ENCODE measurements at regions not wholly inside any gene's neighbourhood (a gene's known extent, or its start where the extent isn't known, plus 50 kb on each side); places are given as distances from the start of the nearest gene placed in this dataset.

DNA sequence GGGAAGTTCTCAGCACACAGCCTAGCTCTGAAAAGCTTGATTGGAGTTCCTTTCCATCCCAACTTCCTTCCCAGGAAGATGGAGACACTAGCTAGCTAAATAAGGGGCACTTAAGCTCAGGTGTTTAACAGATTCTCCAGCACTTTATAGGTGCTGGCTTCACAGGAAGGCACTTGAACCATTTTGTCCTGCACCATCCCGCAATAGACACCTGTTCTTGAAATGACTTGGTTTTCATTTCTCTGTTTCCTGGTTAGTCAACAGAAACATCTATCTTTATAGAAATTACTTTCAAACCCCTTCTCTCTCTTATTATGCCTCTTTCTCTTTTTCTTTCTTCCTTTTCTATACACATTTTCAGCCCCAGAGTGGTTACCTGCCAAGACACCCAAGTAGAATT is 409.9 kb upstream of the ZFHX3 start (continued):
- TF ChIP-seq, protein P1, sequence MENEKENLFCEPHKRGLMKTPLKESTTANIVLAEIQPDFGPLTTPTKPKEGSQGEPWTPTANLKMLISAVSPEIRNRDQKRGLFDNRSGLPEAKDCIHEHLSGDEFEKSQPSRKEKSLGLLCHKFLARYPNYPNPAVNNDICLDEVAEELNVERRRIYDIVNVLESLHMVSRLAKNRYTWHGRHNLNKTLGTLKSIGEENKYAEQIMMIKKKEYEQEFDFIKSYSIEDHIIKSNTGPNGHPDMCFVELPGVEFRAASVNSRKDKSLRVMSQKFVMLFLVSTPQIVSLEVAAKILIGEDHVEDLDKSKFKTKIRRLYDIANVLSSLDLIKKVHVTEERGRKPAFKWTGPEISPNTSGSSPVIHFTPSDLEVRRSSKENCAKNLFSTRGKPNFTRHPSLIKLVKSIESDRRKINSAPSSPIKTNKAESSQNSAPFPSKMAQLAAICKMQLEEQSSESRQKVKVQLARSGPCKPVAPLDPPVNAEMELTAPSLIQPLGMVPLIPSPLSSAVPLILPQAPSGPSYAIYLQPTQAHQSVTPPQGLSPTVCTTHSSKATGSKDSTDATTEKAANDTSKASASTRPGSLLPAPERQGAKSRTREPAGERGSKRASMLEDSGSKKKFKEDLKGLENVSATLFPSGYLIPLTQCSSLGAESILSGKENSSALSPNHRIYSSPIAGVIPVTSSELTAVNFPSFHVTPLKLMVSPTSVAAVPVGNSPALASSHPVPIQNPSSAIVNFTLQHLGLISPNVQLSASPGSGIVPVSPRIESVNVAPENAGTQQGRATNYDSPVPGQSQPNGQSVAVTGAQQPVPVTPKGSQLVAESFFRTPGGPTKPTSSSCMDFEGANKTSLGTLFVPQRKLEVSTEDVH (IDR thresholded peaks at IDR 0.05; ENCODE audit: low read depth, partially characterized antibody): no peak
- 0 out of 2 replicates have a peak, but pooled peaks have one; percentile 26 for TF ChIP-seq IRF4 (IDR thresholded peaks at IDR 0.05; ENCODE audit: low read depth, low read length)

DNA sequence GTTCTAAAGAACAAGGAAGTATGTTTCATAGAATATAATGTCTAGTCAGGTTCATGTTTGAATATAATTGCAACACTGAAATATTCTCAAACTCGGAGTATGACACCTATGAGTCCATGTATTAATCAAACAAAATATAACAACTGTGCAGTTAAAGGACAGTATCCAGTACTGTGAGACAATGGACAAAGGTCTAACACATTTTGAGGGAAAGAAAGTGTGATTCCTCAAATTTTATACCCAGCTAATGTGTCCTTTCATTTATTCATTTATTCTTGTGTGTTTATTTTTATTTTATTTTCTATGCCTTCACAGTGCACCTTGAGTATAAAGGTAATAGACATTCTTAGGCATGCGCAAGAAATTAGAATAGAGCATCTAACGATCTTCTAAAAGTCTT is 401.0 kb upstream of the ZFHX3 start:
- ChIA-PET CTCF (no interaction called here), SMC1A (ENCODE audit: uncharacterized antibody, unreplicated experiment) (no interaction called here), POLR2A (no interaction called here), RAD21 (ENCODE audit: unreplicated experiment) (no interaction called here)
- FAIRE-seq (no peak), DNase-seq (ENCODE audit: low read depth, low spot score) (no peak), ATAC-seq (no peak)
- Histone ChIP-seq H3K9ac (ENCODE audit: control insufficient read depth, insufficient read depth, low read length) (no peak overlapping the region), H3K9me3 (replicated peaks; ENCODE audit: control insufficient read depth, insufficient read depth, low read length) (no peaks in the 10 kb centered on the region; the same call in 2 of the 3 replicates), H3K4me3 (no peak overlapping the region), H3K79me2 (ENCODE audit: control insufficient read depth, insufficient read depth, low read length) (no peaks in the 10 kb centered on the region), H4K20me1 (ENCODE audit: control insufficient read depth, insufficient read depth) (no peaks in the 10 kb centered on the region), H3K4me1 (ENCODE audit: control insufficient read depth, insufficient read depth, low read length) (no peaks in the 10 kb centered on the region), H3K27me3 (replicated peaks in 1 of 2; ENCODE audit: control insufficient read depth in 2 of 2, insufficient read depth in 2 of 2, low read length in 1 of 2) (no peaks in the 10 kb centered on the region), H3K36me3 (ENCODE audit: control insufficient read depth in 2 of 2, insufficient read depth in 2 of 2, low read length in 1 of 2) (no peaks in the 10 kb centered on the region), H3K27ac (ENCODE audit: control insufficient read depth, insufficient read depth) (no peak overlapping the region), H2AFZ (ENCODE audit: control insufficient read depth, low read depth, low read length) (no peak overlapping the region), H3K4me2 (ENCODE audit: control insufficient read depth, insufficient read depth) (no peak overlapping the region)
- intact Hi-C loops (cut with micrococcal nuclease; ENCODE audit: unreplicated experiment): no loop called here
- no TSS peak for BruUV-seq (replicated peaks)
- WGBS (ENCODE audit: insufficient coverage, insufficient replicate concordance, low lambda C conversion rate, missing lambda C conversion rate): 17% methylated on average over 3 of the region's 3 CpGs
- in situ Hi-C loops (cut with MboI): no loop called here
- no peak for TF ChIP-seq MTA2 (IDR thresholded peaks at IDR 0.05; ENCODE audit: low read depth)
- no peak for TF ChIP-seq NR2C2 (IDR thresholded peaks at IDR 0.05; ENCODE audit: borderline replicate concordance, control insufficient read depth, insufficient read length, low read depth)
- TF ChIP-seq ZZZ3 (IDR thresholded peaks at IDR 0.05; ENCODE audit: control insufficient read depth, insufficient read length, low read depth): no peak
- TF ChIP-seq CBX3 (IDR thresholded peaks at IDR 0.05; ENCODE audit: borderline replicate concordance, low read depth): no peak
- no peak for TF ChIP-seq SKIL (IDR thresholded peaks at IDR 0.05; ENCODE audit: low read depth, poor library complexity, severe bottlenecking)
- no peak for TF ChIP-seq NR2F1 (conservative IDR thresholded peaks at IDR 0.05)
- TF ChIP-seq NBN (IDR thresholded peaks at IDR 0.05): no peak
- TF ChIP-seq, protein P2, sequence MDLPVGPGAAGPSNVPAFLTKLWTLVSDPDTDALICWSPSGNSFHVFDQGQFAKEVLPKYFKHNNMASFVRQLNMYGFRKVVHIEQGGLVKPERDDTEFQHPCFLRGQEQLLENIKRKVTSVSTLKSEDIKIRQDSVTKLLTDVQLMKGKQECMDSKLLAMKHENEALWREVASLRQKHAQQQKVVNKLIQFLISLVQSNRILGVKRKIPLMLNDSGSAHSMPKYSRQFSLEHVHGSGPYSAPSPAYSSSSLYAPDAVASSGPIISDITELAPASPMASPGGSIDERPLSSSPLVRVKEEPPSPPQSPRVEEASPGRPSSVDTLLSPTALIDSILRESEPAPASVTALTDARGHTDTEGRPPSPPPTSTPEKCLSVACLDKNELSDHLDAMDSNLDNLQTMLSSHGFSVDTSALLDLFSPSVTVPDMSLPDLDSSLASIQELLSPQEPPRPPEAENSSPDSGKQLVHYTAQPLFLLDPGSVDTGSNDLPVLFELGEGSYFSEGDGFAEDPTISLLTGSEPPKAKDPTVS (IDR thresholded peaks at IDR 0.05; ENCODE audit: low read depth, low read length): no peak
- TF ChIP-seq, protein P3, sequence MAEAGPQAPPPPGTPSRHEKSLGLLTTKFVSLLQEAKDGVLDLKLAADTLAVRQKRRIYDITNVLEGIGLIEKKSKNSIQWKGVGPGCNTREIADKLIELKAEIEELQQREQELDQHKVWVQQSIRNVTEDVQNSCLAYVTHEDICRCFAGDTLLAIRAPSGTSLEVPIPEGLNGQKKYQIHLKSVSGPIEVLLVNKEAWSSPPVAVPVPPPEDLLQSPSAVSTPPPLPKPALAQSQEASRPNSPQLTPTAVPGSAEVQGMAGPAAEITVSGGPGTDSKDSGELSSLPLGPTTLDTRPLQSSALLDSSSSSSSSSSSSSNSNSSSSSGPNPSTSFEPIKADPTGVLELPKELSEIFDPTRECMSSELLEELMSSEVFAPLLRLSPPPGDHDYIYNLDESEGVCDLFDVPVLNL (IDR thresholded peaks at IDR 0.05; ENCODE audit: low read depth, low read length): no peak
- TF ChIP-seq BCL11A (IDR thresholded peaks at IDR 0.05; ENCODE audit: low read depth, low read length): no peak
- TF ChIP-seq MYC (IDR thresholded peaks at IDR 0.05; ENCODE audit: insufficient read depth, insufficient read length, insufficient replicate concordance, low read length, severe bottlenecking): no peak
- TF ChIP-seq SMARCA5 (IDR thresholded peaks at IDR 0.05): no peak
- TF ChIP-seq IKZF2 (IDR thresholded peaks at IDR 0.05): no peak
- no peak for TF ChIP-seq TCF7 (IDR thresholded peaks at IDR 0.05; ENCODE audit: borderline replicate concordance)
- TF ChIP-seq EP300 (IDR thresholded peaks at IDR 0.05; ENCODE audit: borderline replicate concordance in 1 of 2, control insufficient read depth in 1 of 2, low read depth in 2 of 2, low read length in 2 of 2): no peak
